GM12864 (cell line): ENCODE measurements at regions not wholly inside any gene's neighbourhood (a gene's known extent, or its start where the extent isn't known, plus 50 kb on each side); places are given as distances from the start of the nearest gene placed in this dataset.

Experiments
- DNase-seq: peaks from one replicate; pipeline ENCODE4 v3.0.0-alpha.2; 2011; ENCODE audit warnings: low read depth
- H3K4me3 ChIP-seq: 2 replicates; pipeline ENCODE4 v1.5.1; 2011; ENCODE audit warnings: mild to moderate bottlenecking, low read depth, low read length, control low read depth
- TF ChIP-seq, protein P1 (sequence below): IDR thresholded peaks from 2 replicates; pipeline ENCODE4 v1.5.1; 2011; ENCODE audit warnings: low read depth, mild to moderate bottlenecking, moderate library complexity, low read length, control low read depth, inconsistent platforms; ENCODE audit errors: missing control alignments

DNA sequence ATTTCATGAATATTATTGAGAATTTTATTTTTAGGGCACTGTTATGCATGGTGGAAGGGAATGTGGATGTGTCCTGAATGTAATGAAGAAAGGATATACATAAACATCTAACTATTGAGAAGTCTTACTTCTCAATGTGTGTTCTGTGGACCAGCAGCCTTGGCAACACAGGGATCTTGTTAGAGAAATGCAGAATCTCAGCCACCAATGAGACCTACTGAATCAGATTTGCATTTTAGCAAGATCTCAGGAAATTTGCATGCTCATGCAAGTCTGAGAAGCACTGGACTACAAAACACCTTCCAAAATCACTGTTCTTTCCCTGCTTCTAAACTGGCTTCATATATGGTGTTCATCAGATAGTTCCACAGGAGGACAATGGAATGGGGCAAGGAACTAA lies 139.7 kb upstream of the WDFY3 start:
- H3K4me3 ChIP-seq = no peak overlapping the region
- no peak for DNase-seq
- TF ChIP-seq, protein P1, sequence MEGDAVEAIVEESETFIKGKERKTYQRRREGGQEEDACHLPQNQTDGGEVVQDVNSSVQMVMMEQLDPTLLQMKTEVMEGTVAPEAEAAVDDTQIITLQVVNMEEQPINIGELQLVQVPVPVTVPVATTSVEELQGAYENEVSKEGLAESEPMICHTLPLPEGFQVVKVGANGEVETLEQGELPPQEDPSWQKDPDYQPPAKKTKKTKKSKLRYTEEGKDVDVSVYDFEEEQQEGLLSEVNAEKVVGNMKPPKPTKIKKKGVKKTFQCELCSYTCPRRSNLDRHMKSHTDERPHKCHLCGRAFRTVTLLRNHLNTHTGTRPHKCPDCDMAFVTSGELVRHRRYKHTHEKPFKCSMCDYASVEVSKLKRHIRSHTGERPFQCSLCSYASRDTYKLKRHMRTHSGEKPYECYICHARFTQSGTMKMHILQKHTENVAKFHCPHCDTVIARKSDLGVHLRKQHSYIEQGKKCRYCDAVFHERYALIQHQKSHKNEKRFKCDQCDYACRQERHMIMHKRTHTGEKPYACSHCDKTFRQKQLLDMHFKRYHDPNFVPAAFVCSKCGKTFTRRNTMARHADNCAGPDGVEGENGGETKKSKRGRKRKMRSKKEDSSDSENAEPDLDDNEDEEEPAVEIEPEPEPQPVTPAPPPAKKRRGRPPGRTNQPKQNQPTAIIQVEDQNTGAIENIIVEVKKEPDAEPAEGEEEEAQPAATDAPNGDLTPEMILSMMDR = no peak

DNA sequence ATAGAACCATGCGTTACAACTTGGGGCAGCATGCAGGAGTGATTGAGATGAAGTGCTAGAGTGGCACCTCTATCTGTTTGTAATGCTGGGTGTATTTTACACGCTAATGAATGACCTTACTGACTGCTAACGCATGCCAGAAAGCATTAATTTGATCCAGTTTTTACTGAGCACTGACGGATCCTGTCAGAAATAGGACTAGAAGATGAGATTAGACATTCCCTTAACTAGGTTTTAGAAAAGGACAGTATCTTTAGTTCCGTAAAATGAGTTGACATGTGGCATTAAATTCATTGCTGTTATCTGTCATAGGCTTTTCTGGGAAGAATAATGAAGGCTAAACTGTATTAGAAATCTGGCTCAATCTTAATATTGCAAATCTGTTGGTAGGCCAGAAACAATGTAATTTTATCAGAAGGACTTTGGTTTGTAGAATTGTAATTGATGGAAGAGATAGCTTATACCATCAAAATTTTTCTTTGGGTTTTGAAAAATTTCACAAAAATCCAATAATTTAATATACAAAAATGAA lies 140.4 kb upstream of the WDFY3 start:
- no peak for DNase-seq
- no peak overlapping the region for H3K4me3 ChIP-seq
- TF ChIP-seq, protein P1 = no peak

DNA sequence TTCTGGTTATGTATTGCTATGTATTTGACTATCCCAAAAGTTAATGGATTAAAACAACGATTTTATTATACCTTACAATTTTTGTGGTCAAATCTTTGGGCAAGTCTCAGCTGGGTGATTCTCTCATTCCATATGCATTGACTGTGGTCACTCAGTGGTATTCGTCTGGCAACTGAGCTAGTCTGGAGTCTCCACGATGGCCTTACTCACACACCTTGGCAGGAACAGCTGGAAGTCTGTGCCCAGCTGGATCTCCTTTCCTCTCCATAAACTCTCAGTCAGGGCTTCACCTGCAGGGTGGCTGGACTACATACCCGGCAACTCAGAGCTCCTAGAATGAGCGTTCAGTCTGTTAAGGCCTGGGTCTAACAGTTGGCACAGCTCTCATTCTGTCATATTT lies 141.1 kb upstream of the WDFY3 start:
- H3K4me3 ChIP-seq = no peak overlapping the region
- TF ChIP-seq, protein P1 = no peak
- no peak for DNase-seq

DNA sequence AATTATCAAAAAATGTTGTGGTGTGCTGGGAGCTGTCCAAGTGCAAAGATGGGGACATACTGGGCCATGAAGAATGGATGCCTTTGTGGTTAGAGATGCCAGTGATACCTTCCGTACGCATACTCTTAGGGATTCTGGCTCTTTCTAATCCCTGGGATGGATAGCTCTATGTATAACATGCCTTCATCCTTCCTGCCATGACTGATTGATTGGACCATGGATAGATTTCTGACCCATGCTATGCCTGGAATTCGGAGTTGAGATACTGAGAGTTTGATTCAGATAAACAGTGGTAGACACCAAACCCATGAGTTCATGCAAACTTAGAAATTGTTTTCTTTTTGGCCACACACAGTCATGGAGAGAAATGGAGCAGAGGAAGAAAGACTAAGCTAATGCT lies 147.2 kb upstream of the WDFY3 start:
- no peak for DNase-seq
- no peak overlapping the region for H3K4me3 ChIP-seq
- TF ChIP-seq, protein P1 = no peak

DNA sequence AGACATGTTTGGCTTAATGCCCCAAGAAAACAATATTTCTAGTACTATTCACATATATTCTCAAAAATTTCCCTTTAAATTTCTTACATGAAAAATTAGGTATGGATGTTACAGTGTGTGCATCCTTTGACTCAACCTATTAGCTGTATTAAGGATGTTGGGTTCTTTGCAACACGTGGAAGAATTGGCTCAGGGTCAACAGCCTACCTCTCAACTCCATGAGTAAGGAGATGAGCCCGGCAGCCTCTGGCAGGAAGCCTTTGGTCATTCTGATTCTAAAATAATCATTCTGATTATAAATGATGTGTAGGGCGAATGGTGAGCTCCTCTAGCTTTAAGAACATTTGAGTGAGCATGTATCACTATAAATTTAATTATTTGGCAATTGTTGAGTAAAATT lies 148.0 kb upstream of the WDFY3 start:
- DNase-seq = no peak
- TF ChIP-seq, protein P1 = no peak
- H3K4me3 ChIP-seq = no peak overlapping the region

DNA sequence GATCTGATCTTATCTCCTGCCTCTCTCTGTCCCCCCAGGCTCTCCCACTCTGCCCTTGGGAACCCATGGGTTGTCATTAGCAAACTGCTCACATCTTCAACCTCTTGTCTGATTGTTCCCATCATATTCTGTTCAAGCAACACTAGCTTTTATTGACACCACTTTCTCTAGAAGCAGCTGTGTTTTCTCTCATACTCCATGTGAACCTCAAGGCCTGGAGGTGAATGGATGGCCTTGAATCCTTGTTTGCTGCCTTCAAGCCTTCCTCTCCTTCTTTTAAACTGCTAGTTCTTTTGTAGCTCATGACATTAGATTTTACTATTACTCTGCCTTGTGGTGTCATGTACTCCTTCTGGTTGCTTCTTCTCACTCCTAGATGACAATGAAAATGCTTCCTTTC lies 149.5 kb upstream of the WDFY3 start:
- DNase-seq = no peak

DNA sequence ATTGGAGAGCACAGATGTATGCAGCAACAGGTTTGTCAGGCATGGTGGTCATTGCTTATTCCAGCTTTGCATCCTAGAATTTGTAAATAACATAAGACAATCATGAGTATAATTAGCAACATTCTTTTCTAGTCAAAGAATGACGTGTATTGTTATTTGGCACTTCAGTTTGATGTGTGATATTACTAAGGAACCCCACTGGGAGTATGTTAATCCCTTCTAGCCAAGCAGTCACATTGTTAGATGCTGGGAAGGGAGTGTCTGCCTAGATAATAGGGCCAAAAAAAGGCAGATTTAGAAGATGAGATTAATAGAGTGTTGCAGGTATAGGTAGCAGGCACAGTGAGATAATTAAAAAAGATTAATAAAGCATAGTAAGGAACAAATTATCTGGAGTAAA lies 159.2 kb upstream of the WDFY3 start:
- H3K4me3 ChIP-seq = no peak overlapping the region
- TF ChIP-seq, protein P1 = no peak
- DNase-seq = no peak

More for the DNA sequence above, 149.5 kb upstream of the WDFY3 start:
- no peak overlapping the region for H3K4me3 ChIP-seq
- TF ChIP-seq, protein P1 = no peak
